GM23248 (cell line): ENCODE measurements at regions not wholly inside any gene's neighbourhood (a gene's known extent, or its start where the extent isn't known, plus 50 kb on each side); places are given as distances from the start of the nearest gene placed in this dataset.

Experiments
- DNase-seq: peaks from one replicate; pipeline ENCODE4 v3.0.0-alpha.2; 2015
- H2AFZ ChIP-seq: fragments of 200-600 bp; sonication (generic); 2 replicates; pipeline ENCODE4 v1.6.1; 2016; ENCODE audit warnings: antibody characterized with exemption
- H3F3A ChIP-seq: fragments of 200-600 bp; sonication (generic); 2 replicates; pipeline ENCODE4 v1.6.1; 2016; ENCODE audit warnings: mild to moderate bottlenecking, antibody characterized with exemption, mixed run types; ENCODE audit not compliant: insufficient read depth
- H3K27ac ChIP-seq: fragments of 200-600 bp; sonication (generic); 2 replicates; pipeline ENCODE4 v1.5.1; 2016; ENCODE audit warnings: mild to moderate bottlenecking
- H3K27me3 ChIP-seq: fragments of 200-600 bp; sonication (generic); replicated peaks from 2 replicates; pipeline ENCODE4 v1.6.1; 2016; ENCODE audit warnings: mild to moderate bottlenecking; ENCODE audit not compliant: insufficient read depth
- H3K36me3 ChIP-seq: fragments of 200-600 bp; sonication (generic); 2 replicates; pipeline ENCODE4 v1.6.1; 2016; ENCODE audit warnings: low read depth, mild to moderate bottlenecking
- H3K4me1 ChIP-seq: fragments of 200-600 bp; sonication (generic); 2 replicates; pipeline ENCODE4 v1.6.1; 2016; ENCODE audit warnings: mild to moderate bottlenecking; ENCODE audit not compliant: insufficient read depth
- H3K4me2 ChIP-seq: fragments of 200-600 bp; sonication (generic); one replicate; pipeline ENCODE4 v1.6.1; 2016; ENCODE audit warnings: mild to moderate bottlenecking; ENCODE audit not compliant: unreplicated experiment
- H3K4me3 ChIP-seq: fragments of 200-600 bp; sonication (generic); 2 replicates; pipeline ENCODE4 v1.5.1; 2016; ENCODE audit warnings: mild to moderate bottlenecking
- H3K79me2 ChIP-seq: fragments of 200-600 bp; sonication (generic); 2 replicates; pipeline ENCODE4 v1.6.1; 2016; ENCODE audit warnings: mild to moderate bottlenecking; ENCODE audit not compliant: insufficient read depth
- H3K9ac ChIP-seq: fragments of 200-600 bp; sonication (generic); 2 replicates; pipeline ENCODE4 v1.6.1; 2016; ENCODE audit warnings: mild to moderate bottlenecking
- H3K9me2 ChIP-seq: fragments of 200-600 bp; sonication (generic); 2 replicates; pipeline ENCODE4 v1.6.1; 2016; ENCODE audit warnings: mixed run types, mild to moderate bottlenecking, moderate library complexity; ENCODE audit not compliant: insufficient read depth
- H3K9me3 ChIP-seq: fragments of 200-600 bp; sonication (generic); one replicate; pipeline ENCODE4 v1.6.1; 2017; ENCODE audit warnings: low read depth
- H4K20me1 ChIP-seq: fragments of 200-600 bp; sonication (generic); 2 replicates; pipeline ENCODE4 v1.6.0; 2016; ENCODE audit not compliant: insufficient read depth
- EZH2 ChIP-seq: fragments of 200-600 bp; sonication (generic); IDR thresholded peaks from 2 replicates; pipeline ENCODE4 v1.6.1; 2018; ENCODE audit warnings: antibody characterized with exemption, mild to moderate bottlenecking; ENCODE audit not compliant: insufficient read depth, poor library complexity, severe bottlenecking
- EZH2phosphoT487 ChIP-seq: fragments of 200-600 bp; sonication (generic); IDR thresholded peaks from 2 replicates; pipeline ENCODE4 v1.6.1; 2018; ENCODE audit warnings: antibody characterized with exemption, moderate library complexity, mild to moderate bottlenecking, low read depth; ENCODE audit not compliant: insufficient read depth
- WGBS, 2 experiments: methylation state at CpG; one replicate each; pipeline ENCODE4 v1.1.6; 2015 to 2017; ENCODE audit warnings: low lambda C conversion rate in 2 of 2, low coverage in 1 of 2; ENCODE audit errors: missing lambda C conversion rate in 2 of 2; 5-methylcytosine and 5-hydroxymethylcytosine counted together
- in situ Hi-C: fragments of 300-500 bp; cut with MboI; formaldehyde crosslinking; loops from 2 replicates; pipeline ENCODE4 v1.15.0; 2020

GRCh38 chr2:30371772-30372373, 75.2 kb upstream of the LCLAT1 start:
- peaks cover 41% of the 10 kb centered on the region for H3F3A ChIP-seq
- no peaks in the 10 kb centered on the region for H3K36me3 ChIP-seq
- H3K4me1 ChIP-seq, result peaks cover 59% of the 10 kb centered on the region
- H3K9ac ChIP-seq, result peak overlapping the region; percentile 39
- no peaks in the 10 kb centered on the region for H3K9me3 ChIP-seq
- no peaks in the 10 kb centered on the region for H3K27me3 ChIP-seq
- TF ChIP-seq EZH2phosphoT487 (no peak), EZH2 (no peak)
- no peaks in the 10 kb centered on the region for H3K79me2 ChIP-seq
- H3K4me2 ChIP-seq, result no peak overlapping the region
- H3K27ac ChIP-seq, result peak overlapping the region; percentile 92
- in situ Hi-C loops, result no loop called here
- H3K4me3 ChIP-seq, result no peak overlapping the region
- H2AFZ ChIP-seq, result no peak overlapping the region
- WGBS, 2 experiments, result 18 to 30% methylated on average over 6 of the region's 6 CpGs
- H3K9me2 ChIP-seq, result no peaks in the 10 kb centered on the region
- DNase-seq, result peak; percentile 84
- H4K20me1 ChIP-seq, result no peaks in the 10 kb centered on the region

GRCh38 chr2:30372826-30373225, 74.2 kb upstream of the LCLAT1 start:
- Histone ChIP-seq H3K9me2 (no peaks in the 10 kb centered on the region), H3K4me3 (no peak overlapping the region), H3K27ac (peak overlapping the region; percentile 92), H3K36me3 (no peaks in the 10 kb centered on the region), H3F3A (peaks cover 32% of the 10 kb centered on the region), H4K20me1 (no peaks in the 10 kb centered on the region), H3K79me2 (no peaks in the 10 kb centered on the region), H3K9me3 (no peaks in the 10 kb centered on the region), H3K4me1 (peaks cover 51% of the 10 kb centered on the region), H3K4me2 (peak overlapping the region; percentile 4), H2AFZ (no peak overlapping the region), H3K9ac (peak overlapping the region; percentile 56; the same call in 1 of the 2 replicates), H3K27me3 (no peaks in the 10 kb centered on the region)
- in situ Hi-C loops, result no loop called here
- no peak for DNase-seq
- TF ChIP-seq EZH2, result no peak
- no peak for TF ChIP-seq EZH2phosphoT487

GRCh38 chr2:30373881-30374302, 73.2 kb upstream of the LCLAT1 start:
- no peaks in the 10 kb centered on the region for H3K79me2 ChIP-seq
- no peak overlapping the region for H3K4me2 ChIP-seq
- peaks cover 41% of the 10 kb centered on the region for H3K4me1 ChIP-seq
- H3K27me3 ChIP-seq, result no peaks in the 10 kb centered on the region
- in situ Hi-C loops, result no loop called here
- no peak for TF ChIP-seq EZH2
- TF ChIP-seq EZH2phosphoT487, result no peak
- no peak overlapping the region for H3K4me3 ChIP-seq
- H3K9ac ChIP-seq, result peak overlapping the region; percentile 56
- no peaks in the 10 kb centered on the region for H3K36me3 ChIP-seq
- no peaks in the 10 kb centered on the region for H4K20me1 ChIP-seq
- no peaks in the 10 kb centered on the region for H3K9me3 ChIP-seq
- 75 to 79% methylated on average over 8 to 9 of the region's 9 CpGs for WGBS, 2 experiments
- H3K27ac ChIP-seq, result peak overlapping the region; percentile 92
- H2AFZ ChIP-seq, result no peak overlapping the region
- peak; percentile 91 for DNase-seq
- H3K9me2 ChIP-seq, result no peaks in the 10 kb centered on the region
- H3F3A ChIP-seq, result peaks cover 29% of the 10 kb centered on the region

GRCh38 chr2:30374380-30374779, 72.7 kb upstream of the LCLAT1 start:
- peak; percentile 15 for DNase-seq
- H2AFZ ChIP-seq, result no peak overlapping the region
- no peaks in the 10 kb centered on the region for H3K27me3 ChIP-seq
- WGBS, 2 experiments, result 73 to 78% methylated on average over 2 of the region's 2 CpGs
- no peaks in the 10 kb centered on the region for H3K9me3 ChIP-seq
- H3K27ac ChIP-seq, result peak overlapping the region; percentile 92
- in situ Hi-C loops, result no loop called here
- H3K4me3 ChIP-seq, result no peak overlapping the region
- TF ChIP-seq EZH2phosphoT487, result no peak
- no peak overlapping the region for H3K4me2 ChIP-seq
- peaks cover 39% of the 10 kb centered on the region for H3K4me1 ChIP-seq
- peak overlapping the region; percentile 51; the same call in 1 of the 2 replicates for H3K9ac ChIP-seq
- H3K36me3 ChIP-seq, result no peaks in the 10 kb centered on the region
- H3K79me2 ChIP-seq, result no peaks in the 10 kb centered on the region
- H4K20me1 ChIP-seq, result no peaks in the 10 kb centered on the region
- no peaks in the 10 kb centered on the region for H3K9me2 ChIP-seq
- peaks cover 29% of the 10 kb centered on the region for H3F3A ChIP-seq

GRCh38 chr2:30375915-30376314, 71.1 kb upstream of the LCLAT1 start:
- peaks cover 24% of the 10 kb centered on the region for H3F3A ChIP-seq
- no peaks in the 10 kb centered on the region for H3K9me2 ChIP-seq
- H3K9me3 ChIP-seq, result no peaks in the 10 kb centered on the region
- H3K9ac ChIP-seq, result no peak overlapping the region
- no peak overlapping the region for H3K4me2 ChIP-seq
- in situ Hi-C loops, result no loop called here
- no peaks in the 10 kb centered on the region for H3K27me3 ChIP-seq
- no peak overlapping the region for H3K27ac ChIP-seq
- no peaks in the 10 kb centered on the region for H3K36me3 ChIP-seq
- TF ChIP-seq EZH2phosphoT487 (no peak), EZH2 (no peak)
- peaks cover 37% of the 10 kb centered on the region for H3K4me1 ChIP-seq
- H2AFZ ChIP-seq, result no peak overlapping the region
- H3K79me2 ChIP-seq, result no peaks in the 10 kb centered on the region
- DNase-seq, result no peak
- no peaks in the 10 kb centered on the region for H4K20me1 ChIP-seq
- no peak overlapping the region for H3K4me3 ChIP-seq
